ENCODE measurements at regions not wholly inside any gene's neighbourhood (a gene's known extent, or its start where the extent isn't known, plus 50 kb on each side); places are given as distances from the start of the nearest gene placed in this dataset.
"Not testable (repeated sequence)": the region's sequence is repeated elsewhere in the genome, so short reads cannot be mapped to it uniquely, and the experiment has no call there.

GRCh38 chr2:105567996-105568494, 169.2 kb upstream of the FHL2 start:
- no peak for DNase-seq

- DNase-seq: no peak
These were observed 164.3 kb upstream of the FHL2 start for GRCh38 chr2:105563000-105563719.

GRCh38 chr2:105561401-105561800, 162.6 kb upstream of the FHL2 start:
- no peak for DNase-seq

GRCh38 chr2:105560157-105560556, 161.3 kb upstream of the FHL2 start:
- no peak for DNase-seq

GRCh38 chr2:105557021-105557920, 158.4 kb upstream of the FHL2 start:
- DNase-seq: no peak

GRCh38 chr2:105556366-105556765, 157.5 kb upstream of the FHL2 start:
- DNase-seq: no peak

- DNase-seq: no peak
These were observed 155.4 kb upstream of the FHL2 start for GRCh38 chr2:105554235-105554634.

GRCh38 chr2:105553538-105554196, 154.8 kb upstream of the FHL2 start:
- DNase-seq: no peak

GRCh38 chr2:105546628-105546974, 147.8 kb upstream of the FHL2 start:
- DNase-seq: no peak

GRCh38 chr2:105545730-105546627, 147.1 kb upstream of the FHL2 start:
- peak; percentile 3 for DNase-seq

- no peak for DNase-seq
These were observed 145.9 kb upstream of the FHL2 start for GRCh38 chr2:105544591-105545377.

- DNase-seq: no peak
These were observed 142.6 kb upstream of the FHL2 start for GRCh38 chr2:105541189-105542050.

- no peak for DNase-seq
These were observed 141.8 kb upstream of the FHL2 start for GRCh38 chr2:105540642-105541041.

- DNase-seq: no peak
These were observed 140.5 kb upstream of the FHL2 start for GRCh38 chr2:105539331-105539730.

GRCh38 chr2:105538840-105539239, 140.0 kb upstream of the FHL2 start:
- DNase-seq: no peak

- DNase-seq: no peak
These were observed 139.1 kb upstream of the FHL2 start for GRCh38 chr2:105537920-105538319.

GRCh38 chr2:105537466-105537865, 138.6 kb upstream of the FHL2 start:
- DNase-seq: no peak

- no peak for DNase-seq
These were observed 137.3 kb upstream of the FHL2 start for GRCh38 chr2:105536175-105536574.

- not testable (repeated sequence) for DNase-seq
These were observed 130.4 kb upstream of the FHL2 start for GRCh38 chr2:105529258-105529657.

Measured in GF-D8 (cell line).